GM12878 (cell line): ENCODE measurements at regions not wholly inside any gene's neighbourhood (a gene's known extent, or its start where the extent isn't known, plus 50 kb on each side); places are given as distances from the start of the nearest gene placed in this dataset.

Experiments
- ATAC-seq: fragments of 200-7000 bp; cut with Tn5 transposase; 3 replicates; pipeline ENCODE4 v1.9.1; 2020; ENCODE audit warnings: mild to moderate bottlenecking, moderate library complexity
- BruUV-seq: library from RNA; stranded (reverse); fragments of 400-500 nt; replicated peaks from 2 replicates; lab custom pipeline; 2021; lab: Mats Ljungman, UMichigan
- CTCF ChIA-PET: fragments of 300-600 bp; sonication (Branson Sonifier 250); formaldehyde crosslinking; extraction: SDS; loops from one replicate; lab custom pipeline; 2021; ENCODE audit warnings: inconsistent platforms; lab: Yijun Ruan, JAX
- POLR2A ChIA-PET: fragments of 350-600 bp; formaldehyde crosslinking; extraction: SDS; loops from one replicate; lab custom pipeline; 2021; ENCODE audit warnings: inconsistent platforms; lab: Charles Lee
- RAD21 ChIA-PET: fragments of 300-600 bp; sonication (Branson Sonifier 250); formaldehyde crosslinking; loops from one replicate; lab custom pipeline; 2023; ENCODE audit warnings: antibody characterized with exemption; ENCODE audit not compliant: unreplicated experiment; lab: Charles Lee
- SMC1A ChIA-PET: fragments of 300-600 bp; sonication (Branson Sonifier 250); formaldehyde crosslinking; loops from one replicate; lab custom pipeline; 2023; ENCODE audit not compliant: unreplicated experiment, uncharacterized antibody; lab: Charles Lee
- DNase-seq: peaks from one replicate; pipeline ENCODE4 v3.0.0-alpha.2; 2011; ENCODE audit warnings: low read depth, low spot score
- FAIRE-seq: peaks from 3 replicates; lab custom pipeline; 2011; peaks lifted over from hg19 to GRCh38; lab: Jason Lieb, UNC
- H2AFZ ChIP-seq: 2 replicates; pipeline ENCODE4 v1.6.0; 2011; ENCODE audit warnings: low read depth, low read length, control low read depth; ENCODE audit not compliant: control insufficient read depth
- H3K27ac ChIP-seq: 2 replicates; pipeline ENCODE4 v1.5.1; 2011; ENCODE audit warnings: control low read depth; ENCODE audit not compliant: control insufficient read depth, insufficient read depth
- H3K27me3 ChIP-seq, 2 experiments: replicated peaks in 1 of 2; 2 replicates each; pipeline versions ENCODE4 v1.6.0 to v1.6.1; 2011; ENCODE audit warnings: low read length in 1 of 2; ENCODE audit not compliant: control insufficient read depth in 2 of 2, insufficient read depth in 2 of 2
- H3K36me3 ChIP-seq, 2 experiments: 2 replicates each; pipeline ENCODE4 v1.5.1; 2011; ENCODE audit warnings: low read length in 1 of 2; ENCODE audit not compliant: control insufficient read depth in 2 of 2, insufficient read depth in 2 of 2
- H3K4me1 ChIP-seq: 2 replicates; pipeline ENCODE4 v1.6.1; 2011; ENCODE audit warnings: mild to moderate bottlenecking, low read length, moderate library complexity, mixed read lengths; ENCODE audit not compliant: control insufficient read depth, insufficient read depth
- H3K4me2 ChIP-seq: 2 replicates; pipeline ENCODE4 v1.6.0; 2011; ENCODE audit warnings: control low read depth; ENCODE audit not compliant: control insufficient read depth, insufficient read depth
- H3K4me3 ChIP-seq: fragments of 200-600 bp; sonication (generic); 2 replicates; pipeline ENCODE4 v1.5.1; 2016
- H3K79me2 ChIP-seq: 2 replicates; pipeline ENCODE4 v1.6.0; 2011; ENCODE audit warnings: low read length; ENCODE audit not compliant: control insufficient read depth, insufficient read depth
- H3K9ac ChIP-seq: 2 replicates; pipeline ENCODE4 v1.8.0; 2011; ENCODE audit warnings: low read length, control low read depth, mixed read lengths; ENCODE audit not compliant: control insufficient read depth, insufficient read depth
- H3K9me3 ChIP-seq: replicated peaks from 3 replicates; pipeline ENCODE4 v1.5.1; 2011; ENCODE audit warnings: mild to moderate bottlenecking, low read length; ENCODE audit not compliant: control insufficient read depth, insufficient read depth
- H4K20me1 ChIP-seq: 2 replicates; pipeline ENCODE4 v1.6.0; 2011; ENCODE audit not compliant: control insufficient read depth, insufficient read depth
- E4F1 ChIP-seq: fragments of 450-650 bp; IDR thresholded peaks from 2 replicates; pipeline ENCODE4 v1.6.1; 2018; ENCODE audit warnings: borderline replicate concordance, mild to moderate bottlenecking; ENCODE audit not compliant: partially characterized antibody
- LARP7 ChIP-seq: fragments of 450-650 bp; IDR thresholded peaks from 2 replicates; pipeline ENCODE4 v1.6.1; 2017; ENCODE audit warnings: mild to moderate bottlenecking
- RAD21 ChIP-seq: IDR thresholded peaks from 2 replicates; pipeline ENCODE4 v1.6.1; 2011; ENCODE audit warnings: mild to moderate bottlenecking, low read depth, low read length, moderate library complexity; ENCODE audit not compliant: insufficient read depth
- WGBS: methylation state at CpG from one replicate; pipeline ENCODE4 v1.1.6; 2016; ENCODE audit warnings: low lambda C conversion rate; ENCODE audit not compliant: insufficient replicate concordance, insufficient coverage; ENCODE audit errors: missing lambda C conversion rate; 5-methylcytosine and 5-hydroxymethylcytosine counted together
- in situ Hi-C: fragments of 300-500 bp; cut with MboI; formaldehyde crosslinking; loops from 9 replicates; pipeline ENCODE4 v1.14.3; 2018; ENCODE audit warnings: mixed read lengths
- intact Hi-C: fragments of 100-400 bp; cut with micrococcal nuclease; formaldehyde crosslinking; loops from one replicate; pipeline ENCODE4 v1.14.2; 2022; ENCODE audit not compliant: unreplicated experiment

- TF ChIP-seq E4F1, result no peak
Observed at GRCh38 chr15:47975427-47975826, 145.4 kb upstream of the SLC24A5 start (continued).

GRCh38 chr15:47983533-47983932 is 137.3 kb upstream of the SLC24A5 start:
- ChIA-PET SMC1A (interaction anchor here (0.7 to 1.3 kb wide), 3 partner anchors 71 to 610 kb away, joined by 3 to 6 read pairs (median 4); no protein-coding TSS in a partner anchor), CTCF (interaction anchor here (0.7 to 3.4 kb wide), 6 partner anchors 8 to 1671 kb away, joined by 3 to 28 read pairs (median 5); no protein-coding TSS in a partner anchor), POLR2A (no interaction called here), RAD21 (interaction anchor here (1.2 kb wide), 1 partner anchor 787 kb away, joined by 6 read pairs; no protein-coding TSS in a partner anchor)
- Histone ChIP-seq H3K27me3 (no peaks in the 10 kb centered on the region), H3K4me2 (no peak overlapping the region), H3K27ac (no peak overlapping the region), H4K20me1 (no peaks in the 10 kb centered on the region), H3K79me2 (no peaks in the 10 kb centered on the region), H3K36me3 (no peaks in the 10 kb centered on the region), H3K4me1 (no peaks in the 10 kb centered on the region), H3K9me3 (no peaks in the 10 kb centered on the region; the same call in 2 of the 3 replicates), H3K9ac (no peak overlapping the region), H3K4me3 (no peak overlapping the region)
- ATAC-seq, result no peak
- WGBS, result 56% methylated on average over 8 of the region's 8 CpGs
- no peak for FAIRE-seq
- BruUV-seq, result no TSS peak
- no peak for DNase-seq
- TF ChIP-seq LARP7, result no peak
- TF ChIP-seq RAD21, result peak; percentile 32
- TF ChIP-seq, all 136 proteins: peak for 1
- H2AFZ ChIP-seq, result no peak overlapping the region
- in situ Hi-C loops (loop anchor here (10.0 to 25.0 kb wide), 2 partner anchors 509 to 1671 kb away; no protein-coding TSS in a partner anchor), intact Hi-C loops (no loop called here)
